ENCODE measurements at regions not wholly inside any gene's neighbourhood (a gene's known extent, or its start where the extent isn't known, plus 50 kb on each side); places are given as distances from the start of the nearest gene placed in this dataset.

DNA sequence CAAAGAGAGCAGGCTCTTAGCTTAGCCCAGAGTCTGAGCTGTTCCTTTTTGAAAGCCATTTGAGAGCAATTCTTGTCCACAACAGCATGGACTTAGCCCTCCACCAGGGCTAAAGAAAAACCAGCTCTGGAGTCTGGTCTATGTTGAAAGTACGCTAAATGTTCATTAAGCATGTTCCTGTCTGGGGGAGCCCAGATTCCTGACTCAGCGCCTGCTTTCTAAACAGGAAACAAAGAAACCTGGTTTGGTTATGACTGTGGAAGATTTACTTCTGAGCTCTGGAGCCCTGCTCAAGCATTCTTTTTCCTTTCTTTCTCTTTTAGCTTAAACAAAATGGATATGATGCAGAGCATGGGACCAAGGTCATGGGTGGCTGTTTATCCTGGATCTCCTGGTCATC is 279.8 kb downstream of the RBM43 start:
- TF ChIP-seq JUN (IDR thresholded peaks at IDR 0.05; ENCODE audit: borderline replicate concordance, insufficient read depth, insufficient read length, low read depth) (no peak), EZH2 (IDR thresholded peaks at IDR 0.05; ENCODE audit: borderline replicate concordance, low read depth, low read length, severe bottlenecking) (no peak), GATA2 (IDR thresholded peaks at IDR 0.05; ENCODE audit: insufficient read depth, insufficient read length, low read depth, low read length) (no peak), FOS (IDR thresholded peaks at IDR 0.05; ENCODE audit: borderline replicate concordance, insufficient read depth, low read length) (no peak), POLR2AphosphoS5 (IDR thresholded peaks at IDR 0.05; ENCODE audit: insufficient read depth, low read depth, low read length) (no peak), POLR2A (IDR thresholded peaks at IDR 0.05; ENCODE audit: low read depth, low read length) (no peak), MYC (IDR thresholded peaks at IDR 0.05; ENCODE audit: low read depth, low read length) (no peak)
- TF ChIP-seq, protein P1, sequence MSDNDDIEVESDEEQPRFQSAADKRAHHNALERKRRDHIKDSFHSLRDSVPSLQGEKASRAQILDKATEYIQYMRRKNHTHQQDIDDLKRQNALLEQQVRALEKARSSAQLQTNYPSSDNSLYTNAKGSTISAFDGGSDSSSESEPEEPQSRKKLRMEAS (IDR thresholded peaks at IDR 0.05; ENCODE audit: insufficient read depth, insufficient read length), result no peak
- TF ChIP-seq, protein P2, sequence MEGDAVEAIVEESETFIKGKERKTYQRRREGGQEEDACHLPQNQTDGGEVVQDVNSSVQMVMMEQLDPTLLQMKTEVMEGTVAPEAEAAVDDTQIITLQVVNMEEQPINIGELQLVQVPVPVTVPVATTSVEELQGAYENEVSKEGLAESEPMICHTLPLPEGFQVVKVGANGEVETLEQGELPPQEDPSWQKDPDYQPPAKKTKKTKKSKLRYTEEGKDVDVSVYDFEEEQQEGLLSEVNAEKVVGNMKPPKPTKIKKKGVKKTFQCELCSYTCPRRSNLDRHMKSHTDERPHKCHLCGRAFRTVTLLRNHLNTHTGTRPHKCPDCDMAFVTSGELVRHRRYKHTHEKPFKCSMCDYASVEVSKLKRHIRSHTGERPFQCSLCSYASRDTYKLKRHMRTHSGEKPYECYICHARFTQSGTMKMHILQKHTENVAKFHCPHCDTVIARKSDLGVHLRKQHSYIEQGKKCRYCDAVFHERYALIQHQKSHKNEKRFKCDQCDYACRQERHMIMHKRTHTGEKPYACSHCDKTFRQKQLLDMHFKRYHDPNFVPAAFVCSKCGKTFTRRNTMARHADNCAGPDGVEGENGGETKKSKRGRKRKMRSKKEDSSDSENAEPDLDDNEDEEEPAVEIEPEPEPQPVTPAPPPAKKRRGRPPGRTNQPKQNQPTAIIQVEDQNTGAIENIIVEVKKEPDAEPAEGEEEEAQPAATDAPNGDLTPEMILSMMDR (IDR thresholded peaks at IDR 0.05; ENCODE audit: extremely low read depth in 1 of 2, insufficient read depth in 1 of 2, low read depth in 1 of 2, low read length in 2 of 2), result no peak
- intact Hi-C loops (cut with micrococcal nuclease), result no loop called here
- Histone ChIP-seq H3K27ac (ENCODE audit: insufficient read depth, low read depth, low read length) (no peak overlapping the region), H3K4me3 (replicated peaks in 1 of 3; ENCODE audit: insufficient read depth in 1 of 3, low read depth in 1 of 3, low read length in 3 of 3) (no peak overlapping the region), H3K79me2 (ENCODE audit: control insufficient read depth, insufficient read depth, low read length) (no peaks in the 10 kb centered on the region), H2AFZ (ENCODE audit: low read depth, low read length) (no peak overlapping the region), H3K9ac (replicated peaks; ENCODE audit: extremely low read depth, insufficient read depth, low read length) (no peak overlapping the region), H3K4me2 (ENCODE audit: insufficient read depth, low read length) (no peak overlapping the region), H3K4me1 (ENCODE audit: control insufficient read depth, extremely low read depth, insufficient read depth, low read length) (no peaks in the 10 kb centered on the region), H3K9me3 (replicated peaks; ENCODE audit: control insufficient read depth, insufficient read depth, low read length) (no peaks in the 10 kb centered on the region), H3K27me3 (ENCODE audit: control insufficient read depth in 2 of 2, insufficient read depth in 2 of 2, low read length in 2 of 2) (no peaks in the 10 kb centered on the region), H4K20me1 (replicated peaks; ENCODE audit: control insufficient read depth, extremely low read depth, insufficient read depth, low read length) (no peaks in the 10 kb centered on the region), H3K36me3 (ENCODE audit: control insufficient read depth in 2 of 2, extremely low read depth in 1 of 2, insufficient read depth in 2 of 2, low read length in 2 of 2) (no peaks in the 10 kb centered on the region), H3K9me1 (replicated peaks; ENCODE audit: control insufficient read depth, extremely low read depth, insufficient read depth, low read length) (no peaks in the 10 kb centered on the region)
- POLR2A ChIA-PET, result no interaction called here
- dilution Hi-C loops (cut with MboI; ENCODE audit: extremely low pct_ligation_motif_present, low sequenced_read_pairs), result no loop called here
- CTCF ChIA-PET, result no interaction called here
- FAIRE-seq (no peak), DNase-seq (ENCODE audit: low read depth, low spot score) (no peak)
- BruUV-seq (replicated peaks), result no TSS peak

Data from endothelial cell of umbilical vein (primary cell).